ENCODE measurements at regions not wholly inside any gene's neighbourhood (a gene's known extent, or its start where the extent isn't known, plus 50 kb on each side); places are given as distances from the start of the nearest gene placed in this dataset.

DNA sequence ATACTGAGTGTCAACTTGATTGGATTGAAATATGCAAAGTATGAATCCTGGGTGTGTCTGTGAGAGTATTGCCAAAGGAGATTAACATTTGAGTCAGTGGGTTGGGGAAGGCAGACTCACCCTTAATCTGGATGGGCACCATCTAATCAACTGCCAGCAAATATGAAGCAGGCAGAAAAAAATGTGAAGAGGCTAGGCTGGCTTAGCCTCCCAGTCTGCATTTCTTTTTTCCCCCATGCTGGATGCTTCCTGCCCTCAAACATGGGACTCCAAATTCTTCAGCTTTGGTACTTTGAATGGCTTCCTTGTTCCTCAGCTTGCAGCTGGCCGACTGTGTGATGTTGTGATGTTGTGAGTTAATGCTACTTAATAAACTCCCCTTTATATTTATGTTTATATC is 577.4 kb downstream of the CPS1 start:
- TF ChIP-seq, protein P1, sequence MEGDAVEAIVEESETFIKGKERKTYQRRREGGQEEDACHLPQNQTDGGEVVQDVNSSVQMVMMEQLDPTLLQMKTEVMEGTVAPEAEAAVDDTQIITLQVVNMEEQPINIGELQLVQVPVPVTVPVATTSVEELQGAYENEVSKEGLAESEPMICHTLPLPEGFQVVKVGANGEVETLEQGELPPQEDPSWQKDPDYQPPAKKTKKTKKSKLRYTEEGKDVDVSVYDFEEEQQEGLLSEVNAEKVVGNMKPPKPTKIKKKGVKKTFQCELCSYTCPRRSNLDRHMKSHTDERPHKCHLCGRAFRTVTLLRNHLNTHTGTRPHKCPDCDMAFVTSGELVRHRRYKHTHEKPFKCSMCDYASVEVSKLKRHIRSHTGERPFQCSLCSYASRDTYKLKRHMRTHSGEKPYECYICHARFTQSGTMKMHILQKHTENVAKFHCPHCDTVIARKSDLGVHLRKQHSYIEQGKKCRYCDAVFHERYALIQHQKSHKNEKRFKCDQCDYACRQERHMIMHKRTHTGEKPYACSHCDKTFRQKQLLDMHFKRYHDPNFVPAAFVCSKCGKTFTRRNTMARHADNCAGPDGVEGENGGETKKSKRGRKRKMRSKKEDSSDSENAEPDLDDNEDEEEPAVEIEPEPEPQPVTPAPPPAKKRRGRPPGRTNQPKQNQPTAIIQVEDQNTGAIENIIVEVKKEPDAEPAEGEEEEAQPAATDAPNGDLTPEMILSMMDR (IDR thresholded peaks at IDR 0.05; ENCODE audit: low read length): no peak
- TF ChIP-seq EZH2phosphoT487 (IDR thresholded peaks at IDR 0.05; ENCODE audit: low read length) (no peak), EZH2 (optimal IDR thresholded peaks at IDR 0.05; ENCODE audit: low read depth, low read length) (no peak)
